ENCODE measurements at regions not wholly inside any gene's neighbourhood (a gene's known extent, or its start where the extent isn't known, plus 50 kb on each side); places are given as distances from the start of the nearest gene placed in this dataset.

DNA sequence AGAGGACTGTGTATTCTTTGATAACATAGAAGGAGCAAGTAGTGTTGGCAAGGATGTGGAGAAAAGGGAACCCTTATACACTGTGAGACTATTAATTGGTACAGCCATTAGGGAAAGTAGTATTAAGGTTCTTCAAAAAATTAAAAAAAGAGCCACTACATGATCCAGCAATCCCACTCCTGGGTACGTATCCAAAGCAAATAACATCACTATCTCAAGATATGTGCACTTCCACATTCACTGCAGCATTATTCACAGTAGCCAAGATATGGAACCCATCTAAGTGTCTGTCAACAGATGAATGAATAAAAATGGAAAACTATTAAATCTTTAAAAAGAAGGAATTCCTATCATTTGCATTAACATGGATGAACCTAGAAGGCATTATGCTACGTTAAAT is 693.2 kb upstream of the RIOK2 start:
- ATAC-seq = no peak
- POLR2A ChIA-PET = no interaction called here
- H3K4me3 Mint-ChIP-seq = no peak overlapping the region
- H3K27ac Mint-ChIP-seq = no peak overlapping the region
- CTCF ChIA-PET = no interaction called here
- no peaks in the 10 kb centered on the region for H3K4me1 Mint-ChIP-seq
- H3K9me3 Mint-ChIP-seq = no peaks in the 10 kb centered on the region
- DNase-seq (ENCODE audit: low spot score) = no peak
- H3K27me3 Mint-ChIP-seq (ENCODE audit: low read depth) = no peaks in the 10 kb centered on the region
- no peaks in the 10 kb centered on the region for H3K36me3 Mint-ChIP-seq
- TF ChIP-seq SMAD4 (CRISPR knock-in tag; IDR thresholded peaks at IDR 0.05) (no peak), ZNF317 (CRISPR knock-in tag; IDR thresholded peaks at IDR 0.05; ENCODE audit: borderline replicate concordance, low read depth) (no peak)

DNA sequence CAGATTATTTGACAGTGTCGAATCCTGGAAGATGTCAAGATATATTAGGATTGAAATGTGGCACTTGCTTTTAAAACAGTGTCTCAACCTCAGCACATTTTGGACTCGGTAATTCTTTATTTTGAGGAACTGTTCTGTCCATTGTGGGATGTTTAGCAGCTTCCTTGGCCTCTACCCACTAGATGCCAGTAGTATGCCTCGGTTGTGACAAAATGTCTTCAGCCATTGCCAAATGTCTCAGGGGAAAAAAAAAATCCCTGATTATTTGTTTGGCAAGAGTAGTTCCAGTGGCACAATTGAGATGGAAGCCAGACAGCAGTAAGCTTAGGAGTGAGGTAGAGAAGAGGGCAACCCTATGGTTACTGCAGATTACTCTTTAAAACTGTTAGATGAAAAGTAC is 694.5 kb upstream of the RIOK2 start:
- Mint-ChIP-seq H3K36me3 (no peaks in the 10 kb centered on the region), H3K4me1 (no peaks in the 10 kb centered on the region), H3K27ac (no peak overlapping the region), H3K4me3 (no peak overlapping the region), H3K27me3 (ENCODE audit: low read depth) (no peaks in the 10 kb centered on the region), H3K9me3 (no peaks in the 10 kb centered on the region)
- DNase-seq (ENCODE audit: low spot score) = no peak
- TF ChIP-seq, protein P1, sequence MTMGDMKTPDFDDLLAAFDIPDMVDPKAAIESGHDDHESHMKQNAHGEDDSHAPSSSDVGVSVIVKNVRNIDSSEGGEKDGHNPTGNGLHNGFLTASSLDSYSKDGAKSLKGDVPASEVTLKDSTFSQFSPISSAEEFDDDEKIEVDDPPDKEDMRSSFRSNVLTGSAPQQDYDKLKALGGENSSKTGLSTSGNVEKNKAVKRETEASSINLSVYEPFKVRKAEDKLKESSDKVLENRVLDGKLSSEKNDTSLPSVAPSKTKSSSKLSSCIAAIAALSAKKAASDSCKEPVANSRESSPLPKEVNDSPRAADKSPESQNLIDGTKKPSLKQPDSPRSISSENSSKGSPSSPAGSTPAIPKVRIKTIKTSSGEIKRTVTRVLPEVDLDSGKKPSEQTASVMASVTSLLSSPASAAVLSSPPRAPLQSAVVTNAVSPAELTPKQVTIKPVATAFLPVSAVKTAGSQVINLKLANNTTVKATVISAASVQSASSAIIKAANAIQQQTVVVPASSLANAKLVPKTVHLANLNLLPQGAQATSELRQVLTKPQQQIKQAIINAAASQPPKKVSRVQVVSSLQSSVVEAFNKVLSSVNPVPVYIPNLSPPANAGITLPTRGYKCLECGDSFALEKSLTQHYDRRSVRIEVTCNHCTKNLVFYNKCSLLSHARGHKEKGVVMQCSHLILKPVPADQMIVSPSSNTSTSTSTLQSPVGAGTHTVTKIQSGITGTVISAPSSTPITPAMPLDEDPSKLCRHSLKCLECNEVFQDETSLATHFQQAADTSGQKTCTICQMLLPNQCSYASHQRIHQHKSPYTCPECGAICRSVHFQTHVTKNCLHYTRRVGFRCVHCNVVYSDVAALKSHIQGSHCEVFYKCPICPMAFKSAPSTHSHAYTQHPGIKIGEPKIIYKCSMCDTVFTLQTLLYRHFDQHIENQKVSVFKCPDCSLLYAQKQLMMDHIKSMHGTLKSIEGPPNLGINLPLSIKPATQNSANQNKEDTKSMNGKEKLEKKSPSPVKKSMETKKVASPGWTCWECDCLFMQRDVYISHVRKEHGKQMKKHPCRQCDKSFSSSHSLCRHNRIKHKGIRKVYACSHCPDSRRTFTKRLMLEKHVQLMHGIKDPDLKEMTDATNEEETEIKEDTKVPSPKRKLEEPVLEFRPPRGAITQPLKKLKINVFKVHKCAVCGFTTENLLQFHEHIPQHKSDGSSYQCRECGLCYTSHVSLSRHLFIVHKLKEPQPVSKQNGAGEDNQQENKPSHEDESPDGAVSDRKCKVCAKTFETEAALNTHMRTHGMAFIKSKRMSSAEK (CRISPR knock-in tag; IDR thresholded peaks at IDR 0.05; ENCODE audit: borderline replicate concordance) = no peak
- TF ChIP-seq CBFB (CRISPR knock-in tag; IDR thresholded peaks at IDR 0.05; ENCODE audit: low read depth) (no peak), GTF2I (CRISPR knock-in tag; conservative IDR thresholded peaks at IDR 0.05) (no peak), SMAD3 (CRISPR knock-in tag; IDR thresholded peaks at IDR 0.05; ENCODE audit: borderline replicate concordance) (no peak), CREB1 (CRISPR knock-in tag; IDR thresholded peaks at IDR 0.05) (no peak), ZNF671 (CRISPR knock-in tag; IDR thresholded peaks at IDR 0.05) (no peak), SMAD4 (CRISPR knock-in tag; IDR thresholded peaks at IDR 0.05) (no peak), FOXK1 (CRISPR knock-in tag; IDR thresholded peaks at IDR 0.05) (no peak), NR3C1 (CRISPR knock-in tag; conservative IDR thresholded peaks at IDR 0.05; ENCODE audit: low read depth) (no peak), FOXJ3 (CRISPR knock-in tag; IDR thresholded peaks at IDR 0.05; ENCODE audit: borderline replicate concordance) (no peak), NR2C2 (CRISPR knock-in tag; IDR thresholded peaks at IDR 0.05) (no peak), ZNF396 (CRISPR knock-in tag; IDR thresholded peaks at IDR 0.05; ENCODE audit: borderline replicate concordance) (no peak), MYBL2 (CRISPR knock-in tag; IDR thresholded peaks at IDR 0.05) (no peak), ZNF423 (CRISPR knock-in tag; IDR thresholded peaks at IDR 0.05) (no peak)
- TF ChIP-seq, protein P2, sequence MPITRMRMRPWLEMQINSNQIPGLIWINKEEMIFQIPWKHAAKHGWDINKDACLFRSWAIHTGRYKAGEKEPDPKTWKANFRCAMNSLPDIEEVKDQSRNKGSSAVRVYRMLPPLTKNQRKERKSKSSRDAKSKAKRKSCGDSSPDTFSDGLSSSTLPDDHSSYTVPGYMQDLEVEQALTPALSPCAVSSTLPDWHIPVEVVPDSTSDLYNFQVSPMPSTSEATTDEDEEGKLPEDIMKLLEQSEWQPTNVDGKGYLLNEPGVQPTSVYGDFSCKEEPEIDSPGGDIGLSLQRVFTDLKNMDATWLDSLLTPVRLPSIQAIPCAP (CRISPR knock-in tag; IDR thresholded peaks at IDR 0.05) = no peak
- TF ChIP-seq, protein P3, sequence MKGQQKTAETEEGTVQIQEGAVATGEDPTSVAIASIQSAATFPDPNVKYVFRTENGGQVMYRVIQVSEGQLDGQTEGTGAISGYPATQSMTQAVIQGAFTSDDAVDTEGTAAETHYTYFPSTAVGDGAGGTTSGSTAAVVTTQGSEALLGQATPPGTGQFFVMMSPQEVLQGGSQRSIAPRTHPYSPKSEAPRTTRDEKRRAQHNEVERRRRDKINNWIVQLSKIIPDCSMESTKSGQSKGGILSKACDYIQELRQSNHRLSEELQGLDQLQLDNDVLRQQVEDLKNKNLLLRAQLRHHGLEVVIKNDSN (CRISPR knock-in tag; IDR thresholded peaks at IDR 0.05) = no peak
- TF ChIP-seq, protein P4, sequence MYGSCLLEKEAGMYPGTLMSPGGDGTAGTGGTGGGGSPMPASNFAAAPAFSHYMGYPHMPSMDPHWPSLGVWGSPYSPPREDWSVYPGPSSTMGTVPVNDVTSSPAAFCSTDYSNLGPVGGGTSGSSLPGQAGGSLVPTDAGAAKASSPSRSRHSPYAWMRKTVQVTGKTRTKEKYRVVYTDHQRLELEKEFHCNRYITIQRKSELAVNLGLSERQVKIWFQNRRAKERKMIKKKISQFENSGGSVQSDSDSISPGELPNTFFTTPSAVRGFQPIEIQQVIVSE (CRISPR knock-in tag; IDR thresholded peaks at IDR 0.05; ENCODE audit: borderline replicate concordance) = no peak
- TF ChIP-seq, protein P5, sequence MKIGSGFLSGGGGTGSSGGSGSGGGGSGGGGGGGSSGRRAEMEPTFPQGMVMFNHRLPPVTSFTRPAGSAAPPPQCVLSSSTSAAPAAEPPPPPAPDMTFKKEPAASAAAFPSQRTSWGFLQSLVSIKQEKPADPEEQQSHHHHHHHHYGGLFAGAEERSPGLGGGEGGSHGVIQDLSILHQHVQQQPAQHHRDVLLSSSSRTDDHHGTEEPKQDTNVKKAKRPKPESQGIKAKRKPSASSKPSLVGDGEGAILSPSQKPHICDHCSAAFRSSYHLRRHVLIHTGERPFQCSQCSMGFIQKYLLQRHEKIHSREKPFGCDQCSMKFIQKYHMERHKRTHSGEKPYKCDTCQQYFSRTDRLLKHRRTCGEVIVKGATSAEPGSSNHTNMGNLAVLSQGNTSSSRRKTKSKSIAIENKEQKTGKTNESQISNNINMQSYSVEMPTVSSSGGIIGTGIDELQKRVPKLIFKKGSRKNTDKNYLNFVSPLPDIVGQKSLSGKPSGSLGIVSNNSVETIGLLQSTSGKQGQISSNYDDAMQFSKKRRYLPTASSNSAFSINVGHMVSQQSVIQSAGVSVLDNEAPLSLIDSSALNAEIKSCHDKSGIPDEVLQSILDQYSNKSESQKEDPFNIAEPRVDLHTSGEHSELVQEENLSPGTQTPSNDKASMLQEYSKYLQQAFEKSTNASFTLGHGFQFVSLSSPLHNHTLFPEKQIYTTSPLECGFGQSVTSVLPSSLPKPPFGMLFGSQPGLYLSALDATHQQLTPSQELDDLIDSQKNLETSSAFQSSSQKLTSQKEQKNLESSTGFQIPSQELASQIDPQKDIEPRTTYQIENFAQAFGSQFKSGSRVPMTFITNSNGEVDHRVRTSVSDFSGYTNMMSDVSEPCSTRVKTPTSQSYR (CRISPR knock-in tag; IDR thresholded peaks at IDR 0.05) = no peak
- TF ChIP-seq, protein P6, sequence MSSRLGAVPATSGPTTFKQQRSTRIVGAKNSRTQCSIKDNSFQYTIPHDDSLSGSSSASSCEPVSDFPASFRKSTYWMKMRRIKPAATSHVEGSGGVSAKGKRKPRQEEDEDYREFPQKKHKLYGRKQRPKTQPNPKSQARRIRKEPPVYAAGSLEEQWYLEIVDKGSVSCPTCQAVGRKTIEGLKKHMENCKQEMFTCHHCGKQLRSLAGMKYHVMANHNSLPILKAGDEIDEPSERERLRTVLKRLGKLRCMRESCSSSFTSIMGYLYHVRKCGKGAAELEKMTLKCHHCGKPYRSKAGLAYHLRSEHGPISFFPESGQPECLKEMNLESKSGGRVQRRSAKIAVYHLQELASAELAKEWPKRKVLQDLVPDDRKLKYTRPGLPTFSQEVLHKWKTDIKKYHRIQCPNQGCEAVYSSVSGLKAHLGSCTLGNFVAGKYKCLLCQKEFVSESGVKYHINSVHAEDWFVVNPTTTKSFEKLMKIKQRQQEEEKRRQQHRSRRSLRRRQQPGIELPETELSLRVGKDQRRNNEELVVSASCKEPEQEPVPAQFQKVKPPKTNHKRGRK (CRISPR knock-in tag; IDR thresholded peaks at IDR 0.05; ENCODE audit: borderline replicate concordance) = no peak
- TF ChIP-seq, protein P7, sequence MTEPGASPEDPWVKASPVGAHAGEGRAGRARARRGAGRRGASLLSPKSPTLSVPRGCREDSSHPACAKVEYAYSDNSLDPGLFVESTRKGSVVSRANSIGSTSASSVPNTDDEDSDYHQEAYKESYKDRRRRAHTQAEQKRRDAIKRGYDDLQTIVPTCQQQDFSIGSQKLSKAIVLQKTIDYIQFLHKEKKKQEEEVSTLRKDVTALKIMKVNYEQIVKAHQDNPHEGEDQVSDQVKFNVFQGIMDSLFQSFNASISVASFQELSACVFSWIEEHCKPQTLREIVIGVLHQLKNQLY (CRISPR knock-in tag; IDR thresholded peaks at IDR 0.05) = no peak
- ChIA-PET POLR2A (no interaction called here), CTCF (no interaction called here)
- ATAC-seq = no peak

All from WTC11 (cell line).